ENCODE measurements at regions not wholly inside any gene's neighbourhood (a gene's known extent, or its start where the extent isn't known, plus 50 kb on each side); places are given as distances from the start of the nearest gene placed in this dataset.
"Not testable (repeated sequence)": the region's sequence is repeated elsewhere in the genome, so short reads cannot be mapped to it uniquely, and the experiment has no call there.

- TF ChIP-seq CTCF (IDR thresholded peaks at IDR 0.05; ENCODE audit: low read depth, low read length): no peak
- H3K9me3 ChIP-seq: no peaks in the 10 kb centered on the region
- no peaks in the 10 kb centered on the region for H3K36me3 ChIP-seq
- H3K4me3 ChIP-seq (ENCODE audit: low read depth, low read length): no peak overlapping the region
- H3K27me3 ChIP-seq: no peaks in the 10 kb centered on the region
- DNase-seq: no peak
- no peaks in the 10 kb centered on the region for H3K4me1 ChIP-seq
These were observed 191.2 kb downstream of the CWF19L2 start for GRCh38 chr11:107266455-107266854.

- H3K4me1 ChIP-seq: no peaks in the 10 kb centered on the region
- no peak for TF ChIP-seq CTCF (IDR thresholded peaks at IDR 0.05; ENCODE audit: low read depth, low read length)
- no peaks in the 10 kb centered on the region for H3K36me3 ChIP-seq
- H3K9me3 ChIP-seq: no peaks in the 10 kb centered on the region
- no peak overlapping the region for H3K4me3 ChIP-seq (ENCODE audit: low read depth, low read length)
- no peak for DNase-seq
- H3K27me3 ChIP-seq: no peaks in the 10 kb centered on the region
These were observed 192.0 kb downstream of the CWF19L2 start for GRCh38 chr11:107265591-107266121.

GRCh38 chr11:107263844-107264563 is 193.6 kb downstream of the CWF19L2 start:
- H3K36me3 ChIP-seq: no peaks in the 10 kb centered on the region
- no peak overlapping the region for H3K4me3 ChIP-seq (ENCODE audit: low read depth, low read length)
- H3K4me1 ChIP-seq: no peaks in the 10 kb centered on the region
- H3K9me3 ChIP-seq: no peaks in the 10 kb centered on the region
- DNase-seq: no peak
- TF ChIP-seq CTCF (IDR thresholded peaks at IDR 0.05; ENCODE audit: low read depth, low read length): no peak
- H3K27me3 ChIP-seq: no peaks in the 10 kb centered on the region

GRCh38 chr11:107259811-107260221 is 197.8 kb downstream of the CWF19L2 start:
- no peak overlapping the region for H3K4me3 ChIP-seq (ENCODE audit: low read depth, low read length)
- H3K36me3 ChIP-seq: no peaks in the 10 kb centered on the region
- no peaks in the 10 kb centered on the region for H3K27me3 ChIP-seq
- H3K9me3 ChIP-seq: no peaks in the 10 kb centered on the region
- H3K4me1 ChIP-seq: no peaks in the 10 kb centered on the region; the same call in 1 of the 2 replicates
- TF ChIP-seq CTCF (IDR thresholded peaks at IDR 0.05; ENCODE audit: low read depth, low read length): no peak
- peak; percentile 11 for DNase-seq

GRCh38 chr11:107257710-107258109 is 199.9 kb downstream of the CWF19L2 start:
- TF ChIP-seq CTCF (IDR thresholded peaks at IDR 0.05; ENCODE audit: low read depth, low read length): no peak
- Histone ChIP-seq H3K4me3 (ENCODE audit: low read depth, low read length) (no peak overlapping the region), H3K9me3 (no peaks in the 10 kb centered on the region), H3K36me3 (no peaks in the 10 kb centered on the region), H3K4me1 (peaks cover 6% of the 10 kb centered on the region), H3K27me3 (no peaks in the 10 kb centered on the region)
- DNase-seq: no peak

GRCh38 chr11:107253661-107254060 is 204.0 kb downstream of the CWF19L2 start:
- H3K9me3 ChIP-seq, H3K27me3 ChIP-seq, DNase-seq: not testable (repeated sequence)

More at GRCh38 chr11:107253661-107254060, 204.0 kb downstream of the CWF19L2 start:
- not testable (repeated sequence) for H3K36me3 ChIP-seq; H3K4me1 ChIP-seq; H3K4me3 ChIP-seq (ENCODE audit: low read depth, low read length)
